ENCODE measurements at regions not wholly inside any gene's neighbourhood (a gene's known extent, or its start where the extent isn't known, plus 50 kb on each side); places are given as distances from the start of the nearest gene placed in this dataset.

GRCh38 chr7:25893436-25893835 lies 258.6 kb upstream of the NFE2L3 start:
- H3K4me3 ChIP-seq (ENCODE audit: low read depth in 1 of 2, low read length in 2 of 2): peak overlapping the region in 1 of 2 experiments; percentile 49; a peak in 2 of 4 replicates
- H3K4me2 ChIP-seq (ENCODE audit: insufficient read depth, low read length): peak overlapping the region; percentile 55
- H3K9me3 ChIP-seq (ENCODE audit: insufficient read depth, low read length, severe bottlenecking): no peaks in the 10 kb centered on the region
- H3K27me3 ChIP-seq (ENCODE audit: insufficient read depth, low read length, poor library complexity): peaks cover 18% of the 10 kb centered on the region
- H3K79me2 ChIP-seq (ENCODE audit: insufficient read depth, low read length): no peaks in the 10 kb centered on the region
- H3K27ac ChIP-seq (ENCODE audit: low read length): no peak overlapping the region
- H2AFZ ChIP-seq (ENCODE audit: low read depth, low read length): peak overlapping the region; percentile 65
- H4K20me1 ChIP-seq (ENCODE audit: insufficient read depth, low read length): no peaks in the 10 kb centered on the region
- TF ChIP-seq CTCF (IDR thresholded peaks at IDR 0.05; ENCODE audit: borderline replicate concordance, extremely low read depth, low read length, poor library complexity, severe bottlenecking): no peak
- TF ChIP-seq EZH2 (IDR thresholded peaks at IDR 0.05; ENCODE audit: borderline replicate concordance, low read depth, low read length, severe bottlenecking): no peak
- peaks cover 12% of the 10 kb centered on the region for H3K4me1 ChIP-seq (ENCODE audit: insufficient read depth, low read length)
- H3K9ac ChIP-seq (ENCODE audit: low read depth, low read length): peak overlapping the region; percentile 35; the same call in 1 of the 2 replicates
- H3K36me3 ChIP-seq (ENCODE audit: insufficient read depth, low read length): no peaks in the 10 kb centered on the region
- DNase-seq (no peak), ATAC-seq (ENCODE audit: insufficient read depth, low read depth) (no peak)

- no peak for TF ChIP-seq CTCF (IDR thresholded peaks at IDR 0.05; ENCODE audit: borderline replicate concordance, extremely low read depth, low read length, poor library complexity, severe bottlenecking)
- no peak for TF ChIP-seq EZH2 (IDR thresholded peaks at IDR 0.05; ENCODE audit: borderline replicate concordance, low read depth, low read length, severe bottlenecking)
- Histone ChIP-seq H3K79me2 (ENCODE audit: insufficient read depth, low read length) (no peaks in the 10 kb centered on the region), H4K20me1 (ENCODE audit: insufficient read depth, low read length) (no peaks in the 10 kb centered on the region), H2AFZ (ENCODE audit: low read depth, low read length) (peak overlapping the region; percentile 65; the same call in 1 of the 2 replicates), H3K4me3 (ENCODE audit: low read depth in 1 of 2, low read length in 2 of 2) (no peak overlapping the region), H3K27ac (ENCODE audit: low read length) (no peak overlapping the region), H3K9ac (ENCODE audit: low read depth, low read length) (no peak overlapping the region), H3K27me3 (ENCODE audit: insufficient read depth, low read length, poor library complexity) (peaks cover 16% of the 10 kb centered on the region), H3K9me3 (ENCODE audit: insufficient read depth, low read length, severe bottlenecking) (no peaks in the 10 kb centered on the region), H3K36me3 (ENCODE audit: insufficient read depth, low read length) (no peaks in the 10 kb centered on the region), H3K4me2 (ENCODE audit: insufficient read depth, low read length) (no peak overlapping the region), H3K4me1 (ENCODE audit: insufficient read depth, low read length) (peaks cover 12% of the 10 kb centered on the region)
- ATAC-seq (ENCODE audit: insufficient read depth, low read depth) (peak; percentile 75), DNase-seq (peak; percentile 39)
Measured at GRCh38 chr7:25894002-25894901, 257.7 kb upstream of the NFE2L3 start.

GRCh38 chr7:25894902-25895791 lies 256.9 kb upstream of the NFE2L3 start:
- Histone ChIP-seq H3K27ac (ENCODE audit: low read length) (no peak overlapping the region), H3K9ac (ENCODE audit: low read depth, low read length) (no peak overlapping the region), H2AFZ (ENCODE audit: low read depth, low read length) (no peak overlapping the region), H3K9me3 (ENCODE audit: insufficient read depth, low read length, severe bottlenecking) (no peaks in the 10 kb centered on the region), H3K36me3 (ENCODE audit: insufficient read depth, low read length) (no peaks in the 10 kb centered on the region), H3K79me2 (ENCODE audit: insufficient read depth, low read length) (no peaks in the 10 kb centered on the region), H4K20me1 (ENCODE audit: insufficient read depth, low read length) (no peaks in the 10 kb centered on the region), H3K4me1 (ENCODE audit: insufficient read depth, low read length) (peaks cover 10% of the 10 kb centered on the region), H3K4me3 (ENCODE audit: low read depth in 1 of 2, low read length in 2 of 2) (no peak overlapping the region), H3K4me2 (ENCODE audit: insufficient read depth, low read length) (no peak overlapping the region), H3K27me3 (ENCODE audit: insufficient read depth, low read length, poor library complexity) (peaks cover 7% of the 10 kb centered on the region)
- TF ChIP-seq EZH2 (IDR thresholded peaks at IDR 0.05; ENCODE audit: borderline replicate concordance, low read depth, low read length, severe bottlenecking): no peak
- TF ChIP-seq CTCF (IDR thresholded peaks at IDR 0.05; ENCODE audit: borderline replicate concordance, extremely low read depth, low read length, poor library complexity, severe bottlenecking): peak; percentile 25
- no peak for ATAC-seq (ENCODE audit: insufficient read depth, low read depth)
- no peak for DNase-seq
